Heart right ventricle (tissue), 16 donors: ENCODE measurements at regions not wholly inside any gene's neighbourhood (a gene's known extent, or its start where the extent isn't known, plus 50 kb on each side); places are given as distances from the start of the nearest gene placed in this dataset.

ENCODE experiments used
- ATAC-seq, 8 donors: fragments of 200-7000 bp; cut with Tn5 transposase; one replicate each; pipeline ENCODE4 v1.9.1; 2020; ENCODE audit warnings: mild to moderate bottlenecking in 8 of 8, moderate library complexity in 8 of 8, moderate number of reproducible peaks in 1 of 8
- DNase-seq, 2 donors: peaks; one replicate each; pipeline ENCODE4 v3.0.0-alpha.2; 2020
- H3K27ac ChIP-seq, 10 donors: fragments of 200-600 bp; sonication (generic) in 2 of 10; one replicate each; pipeline versions ENCODE4 v1.5.0 to v1.8.0; 2020 to 2022; ENCODE audit warnings: mild to moderate bottlenecking in 3 of 10
- H3K27me3 ChIP-seq, 7 donors: fragments of 200-600 bp; one replicate each; pipeline ENCODE4 v1.8.0; 2021 to 2022; ENCODE audit warnings: mild to moderate bottlenecking in 2 of 7
- H3K36me3 ChIP-seq, 9 donors: fragments of 200-600 bp; sonication (generic) in 1 of 9; one replicate each; pipeline versions ENCODE4 v1.5.0 to v1.8.0; 2020 to 2022; ENCODE audit warnings: mild to moderate bottlenecking in 2 of 9
- H3K4me1 ChIP-seq, 9 donors: fragments of 200-600 bp; sonication (generic) in 1 of 9; one replicate each; pipeline versions ENCODE4 v1.5.0 to v1.8.0; 2020 to 2022; ENCODE audit warnings: mild to moderate bottlenecking in 4 of 9
- H3K4me3 ChIP-seq, 10 donors: fragments of 200-600 bp; sonication (generic) in 2 of 10; one replicate each; pipeline versions ENCODE4 v1.5.0 to v1.8.0; 2020 to 2022; ENCODE audit warnings: mild to moderate bottlenecking in 7 of 10, moderate library complexity in 2 of 10
- H3K9me3 ChIP-seq, 11 donors: fragments of 200-600 bp in 10 of 11; sonication (generic) in 2 of 11; one replicate each; pipeline versions ENCODE4 v1.5.0 to v1.8.0; 2013 to 2022; ENCODE audit warnings: mild to moderate bottlenecking in 2 of 11, control low read depth in 1 of 11, moderate library complexity in 1 of 11
- WGBS, 2 donors: extraction: QIAGEN DNeasy Blood & Tissue Kit; methylation state at CpG; one replicate each; pipeline ENCODE4 v1.1.7; 2013; ENCODE audit warnings: inconsistent platforms in 1 of 2; 5-methylcytosine and 5-hydroxymethylcytosine counted together
- intact Hi-C, 10 donors: fragments of 100-400 bp; cut with DNase I; formaldehyde crosslinking; loops; one replicate each; pipeline versions ENCODE4 v1.11.1 to v1.14.2; 2022
- TF ChIP-seq, protein P1 (sequence below), 9 donors: fragments of 200-600 bp; sonication (generic) in 2 of 9; IDR thresholded peaks; one replicate each; pipeline versions ENCODE4 v1.5.0 to v1.8.0; 2021 to 2022; ENCODE audit warnings: antibody characterized with exemption in 9 of 9, mild to moderate bottlenecking in 5 of 9, moderate library complexity in 1 of 9
- donor health status: Arrhythmogenic right ventricular cardiomyopathy.
- donor health status: ischemic (EF 13 %, LVEDD 7.1; RV severe dilation, severe dysfunction).
- donor health status: healthy with polysubstance abuse.
- donor health status: DM: no; HTN: yes; CAD: no.
- donor health status: DM: no; HTN: no; CAD: no.
- donor health status: ischemic (EF 25% LVEDD 6.9; RV normal size, moderate dysfunction).
- donor health status: ischemic (EF 25% LVEDD 5.7; RV mildly dilated, moderate dysfunction).
- donor health status: healthy.
- donor health status: DM: yes; HTN: yes; CAD: no.
- donor health status: Ischemic cardiomyopathy.
- donor health status: ischemic (EF 35%, LVEDD 5.7; RV mildly dilated, moderate dysfunction).
- donor health status: nonischemic (EF 11% LVEDD 7.7; RV severe dilation, severe dysfunction).
- donor health status: DM: yes; HTN: yes; CAD: no.
- donor health status: PGD.
- donor health status: ischemic (EF 29% LVEDD 5.4; RV normal size, mild dysfunction).
- donor health status: nonischemic (EF 23%, LVEDD 6.1; RV moderate dilation, normal function).

DNA sequence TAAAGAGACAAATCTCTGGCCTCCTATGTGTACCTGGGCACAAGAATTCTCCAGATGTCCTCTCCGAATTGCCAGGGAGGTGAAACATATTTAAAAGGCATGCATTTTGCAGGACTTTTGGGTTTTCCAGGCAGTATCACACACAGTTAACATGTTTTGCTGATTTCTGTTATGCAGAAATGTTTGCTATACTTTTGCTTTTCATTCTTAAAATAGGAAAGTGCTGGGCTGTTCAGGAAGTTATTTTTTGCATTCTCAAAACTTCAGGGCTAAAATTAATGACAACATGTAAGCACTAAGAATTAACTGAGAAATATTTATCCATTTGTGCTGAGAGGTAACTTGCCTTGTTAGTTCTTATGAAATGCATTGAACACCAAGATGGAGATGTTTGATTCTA is 390.7 kb upstream of the CTSO start:
- Histone ChIP-seq H3K36me3 (no peaks in the 10 kb centered on the region), H3K27me3 (no peaks in the 10 kb centered on the region), H3K9me3 (no peaks in the 10 kb centered on the region), H3K4me3 (no peak overlapping the region), H3K4me1 (no peaks in the 10 kb centered on the region), H3K27ac (no peak overlapping the region)
- 51 to 57% methylated on average over 1 of the region's 1 CpG for WGBS, 2 donors
- DNase-seq, result no peak
- TF ChIP-seq, protein P1, sequence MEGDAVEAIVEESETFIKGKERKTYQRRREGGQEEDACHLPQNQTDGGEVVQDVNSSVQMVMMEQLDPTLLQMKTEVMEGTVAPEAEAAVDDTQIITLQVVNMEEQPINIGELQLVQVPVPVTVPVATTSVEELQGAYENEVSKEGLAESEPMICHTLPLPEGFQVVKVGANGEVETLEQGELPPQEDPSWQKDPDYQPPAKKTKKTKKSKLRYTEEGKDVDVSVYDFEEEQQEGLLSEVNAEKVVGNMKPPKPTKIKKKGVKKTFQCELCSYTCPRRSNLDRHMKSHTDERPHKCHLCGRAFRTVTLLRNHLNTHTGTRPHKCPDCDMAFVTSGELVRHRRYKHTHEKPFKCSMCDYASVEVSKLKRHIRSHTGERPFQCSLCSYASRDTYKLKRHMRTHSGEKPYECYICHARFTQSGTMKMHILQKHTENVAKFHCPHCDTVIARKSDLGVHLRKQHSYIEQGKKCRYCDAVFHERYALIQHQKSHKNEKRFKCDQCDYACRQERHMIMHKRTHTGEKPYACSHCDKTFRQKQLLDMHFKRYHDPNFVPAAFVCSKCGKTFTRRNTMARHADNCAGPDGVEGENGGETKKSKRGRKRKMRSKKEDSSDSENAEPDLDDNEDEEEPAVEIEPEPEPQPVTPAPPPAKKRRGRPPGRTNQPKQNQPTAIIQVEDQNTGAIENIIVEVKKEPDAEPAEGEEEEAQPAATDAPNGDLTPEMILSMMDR (IDR thresholded peaks at IDR 0.05), result no peak
- intact Hi-C loops, result no loop called here
- ATAC-seq, result no peak

DNA sequence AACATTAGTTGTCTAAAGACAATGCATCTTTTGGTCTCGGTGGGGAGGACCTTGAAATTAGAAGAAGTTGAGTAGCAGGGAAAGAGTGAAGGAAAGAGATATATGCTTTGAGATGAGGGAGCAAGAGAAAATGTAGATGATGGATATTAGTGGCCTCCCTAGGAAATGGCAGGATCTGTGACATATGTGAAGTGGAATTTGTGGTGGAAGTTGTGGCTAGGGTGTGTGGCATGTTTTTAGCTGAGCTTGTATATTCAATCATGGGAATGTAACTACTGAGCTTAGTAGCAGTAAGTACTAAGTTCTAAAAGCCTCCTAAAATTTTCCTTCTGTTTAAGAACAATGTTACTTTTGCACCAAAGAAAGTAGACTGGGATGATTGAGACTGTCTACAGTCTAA is 382.8 kb upstream of the CTSO start:
- 84 to 89% methylated on average over 1 of the region's 1 CpG for WGBS, 2 donors
- Histone ChIP-seq H3K4me3 (no peak overlapping the region), H3K27ac (no peak overlapping the region), H3K36me3 (no peaks in the 10 kb centered on the region), H3K9me3 (no peaks in the 10 kb centered on the region), H3K27me3 (no peaks in the 10 kb centered on the region), H3K4me1 (no peaks in the 10 kb centered on the region)
- TF ChIP-seq, protein P1 (IDR thresholded peaks at IDR 0.05), result no peak
- intact Hi-C loops, result no loop called here
- no peak for DNase-seq
- ATAC-seq, result no peak

- Histone ChIP-seq H3K9me3 (no peaks in the 10 kb centered on the region), H3K27me3 (no peaks in the 10 kb centered on the region), H3K4me1 (no peaks in the 10 kb centered on the region), H3K4me3 (no peak overlapping the region), H3K27ac (no peak overlapping the region), H3K36me3 (no peaks in the 10 kb centered on the region)
- TF ChIP-seq, protein P1 (IDR thresholded peaks at IDR 0.05), result no peak
- WGBS, 2 donors, result 96 to 98% methylated on average over 1 of the region's 1 CpG
- DNase-seq (no peak), ATAC-seq (no peak)
- intact Hi-C loops, result no loop called here
Measured at GRCh38 chr4:156335721-156336120, 382.1 kb upstream of the CTSO start.

DNA sequence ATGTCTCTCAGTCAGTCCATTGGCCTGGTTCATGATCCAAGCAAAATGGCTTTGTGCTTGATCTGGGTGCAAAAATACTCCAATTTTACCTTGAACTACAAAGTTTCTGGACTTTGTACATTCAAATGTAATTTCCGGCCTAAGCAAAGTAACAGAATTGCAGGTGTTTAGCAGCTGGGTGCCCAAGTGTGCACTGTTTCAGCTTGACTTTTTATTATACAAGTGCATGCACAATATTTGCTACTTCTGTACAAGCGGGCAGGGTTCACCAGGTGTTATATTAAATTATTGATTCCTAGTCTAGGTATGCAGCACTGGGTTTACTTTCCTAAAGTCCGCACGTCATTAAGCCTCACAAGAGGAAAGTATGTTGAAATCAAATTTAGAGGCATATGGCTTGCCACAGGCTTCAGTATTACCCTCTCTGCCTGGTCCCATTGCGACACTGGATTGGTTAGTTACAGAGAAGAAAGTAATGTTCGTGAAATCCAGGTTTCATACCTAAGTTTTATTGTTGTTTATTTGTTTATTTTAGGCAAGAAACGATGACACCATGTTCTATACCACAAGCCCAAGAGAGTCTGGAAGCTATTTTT is 376.9 kb upstream of the CTSO start:
- Histone ChIP-seq H3K9me3 (no peaks in the 10 kb centered on the region), H3K27ac (no peak overlapping the region), H3K36me3 (no peaks in the 10 kb centered on the region), H3K4me3 (no peak overlapping the region), H3K4me1 (no peaks in the 10 kb centered on the region), H3K27me3 (no peaks in the 10 kb centered on the region)
- DNase-seq (no peak), ATAC-seq (no peak)
- intact Hi-C loops, result no loop called here
- 75 to 78% methylated on average over 7 of the region's 7 CpGs for WGBS, 2 donors
- TF ChIP-seq, protein P1 (IDR thresholded peaks at IDR 0.05), result no peak
